ENCODE measurements at regions not wholly inside any gene's neighbourhood (a gene's known extent, or its start where the extent isn't known, plus 50 kb on each side); places are given as distances from the start of the nearest gene placed in this dataset.

DNA sequence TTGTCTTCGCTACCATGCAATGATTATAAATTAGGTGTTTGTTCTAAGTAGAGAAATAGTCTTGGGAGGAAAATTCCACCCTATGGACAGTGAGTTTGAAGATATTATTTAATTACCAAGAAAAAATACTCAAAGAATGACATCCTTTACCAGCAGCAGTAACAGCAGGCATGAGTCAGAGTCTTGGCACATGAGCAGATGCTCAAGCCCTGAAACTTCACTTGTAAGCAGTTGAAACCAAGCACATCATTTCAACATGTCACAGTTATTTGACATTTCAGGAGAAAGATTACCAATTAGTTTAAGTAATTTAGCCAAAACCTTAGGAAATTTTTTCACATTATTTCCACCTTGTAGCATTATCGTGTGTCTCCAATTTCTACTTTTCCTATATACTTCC lies 99.2 kb downstream of the C12orf50 start:
- no peak for DNase-seq

GRCh38 chr12:87929346-87929745 lies 99.9 kb downstream of the C12orf50 start:
- DNase-seq = no peak

- DNase-seq = no peak
These were observed 101.2 kb downstream of the C12orf50 start for GRCh38 chr12:87928031-87928430.

GRCh38 chr12:87925021-87925420 lies 104.2 kb downstream of the C12orf50 start:
- DNase-seq = no peak

DNA sequence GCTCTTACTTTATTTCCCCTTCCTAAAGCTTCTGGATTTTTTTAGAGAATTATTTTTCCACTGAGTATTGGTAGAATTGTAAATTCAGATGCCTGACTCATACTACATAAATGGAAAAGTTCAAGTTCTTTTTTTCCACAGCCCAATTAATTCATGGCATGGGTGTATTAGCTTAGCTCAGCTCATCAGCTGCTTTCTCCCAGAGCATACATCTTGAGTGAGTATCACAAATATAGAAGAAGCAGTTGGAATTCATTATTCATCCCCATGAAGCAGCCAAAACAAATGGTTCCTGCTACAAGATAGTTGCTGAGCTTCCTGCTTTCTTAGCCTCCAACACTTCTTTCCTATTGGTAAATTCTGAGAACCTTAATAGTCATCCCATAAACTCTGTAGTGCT lies 105.1 kb downstream of the C12orf50 start:
- no peak for DNase-seq

- no peak for DNase-seq
These were observed 105.8 kb downstream of the C12orf50 start for GRCh38 chr12:87923361-87923760.

- no peak for DNase-seq
These were observed 106.5 kb downstream of the C12orf50 start for GRCh38 chr12:87922736-87923135.

GRCh38 chr12:87921621-87922020 lies 107.6 kb downstream of the C12orf50 start:
- DNase-seq = no peak

- DNase-seq = no peak
These were observed 109.1 kb downstream of the C12orf50 start for GRCh38 chr12:87920139-87920538.

- DNase-seq = no peak
These were observed 127.7 kb downstream of the C12orf50 start for GRCh38 chr12:87901457-87901856.

- DNase-seq = no peak
These were observed 131.5 kb downstream of the C12orf50 start for GRCh38 chr12:87897662-87898061.

- no peak for DNase-seq
These were observed 145.4 kb downstream of the C12orf50 start for GRCh38 chr12:87883806-87884205.

DNA sequence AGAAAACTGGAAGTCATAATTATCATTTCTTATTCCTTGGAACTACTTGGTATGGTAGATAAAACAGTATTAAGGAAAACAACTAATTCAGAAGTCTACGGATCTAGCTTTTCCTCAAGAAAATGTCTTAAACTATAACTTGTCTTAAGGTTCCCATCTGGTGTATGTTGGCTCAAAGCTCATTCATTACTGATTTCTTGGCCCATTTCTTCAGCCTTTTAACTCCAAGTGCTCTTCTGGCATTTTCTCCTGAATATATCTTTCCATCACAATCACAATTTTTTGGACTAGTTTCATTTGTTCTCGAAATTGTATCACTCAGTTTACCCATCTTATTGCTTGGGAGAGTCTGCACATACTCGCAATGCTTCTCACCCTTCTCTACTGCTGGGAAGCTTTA lies 150.1 kb downstream of the C12orf50 start:
- DNase-seq = no peak

DNA sequence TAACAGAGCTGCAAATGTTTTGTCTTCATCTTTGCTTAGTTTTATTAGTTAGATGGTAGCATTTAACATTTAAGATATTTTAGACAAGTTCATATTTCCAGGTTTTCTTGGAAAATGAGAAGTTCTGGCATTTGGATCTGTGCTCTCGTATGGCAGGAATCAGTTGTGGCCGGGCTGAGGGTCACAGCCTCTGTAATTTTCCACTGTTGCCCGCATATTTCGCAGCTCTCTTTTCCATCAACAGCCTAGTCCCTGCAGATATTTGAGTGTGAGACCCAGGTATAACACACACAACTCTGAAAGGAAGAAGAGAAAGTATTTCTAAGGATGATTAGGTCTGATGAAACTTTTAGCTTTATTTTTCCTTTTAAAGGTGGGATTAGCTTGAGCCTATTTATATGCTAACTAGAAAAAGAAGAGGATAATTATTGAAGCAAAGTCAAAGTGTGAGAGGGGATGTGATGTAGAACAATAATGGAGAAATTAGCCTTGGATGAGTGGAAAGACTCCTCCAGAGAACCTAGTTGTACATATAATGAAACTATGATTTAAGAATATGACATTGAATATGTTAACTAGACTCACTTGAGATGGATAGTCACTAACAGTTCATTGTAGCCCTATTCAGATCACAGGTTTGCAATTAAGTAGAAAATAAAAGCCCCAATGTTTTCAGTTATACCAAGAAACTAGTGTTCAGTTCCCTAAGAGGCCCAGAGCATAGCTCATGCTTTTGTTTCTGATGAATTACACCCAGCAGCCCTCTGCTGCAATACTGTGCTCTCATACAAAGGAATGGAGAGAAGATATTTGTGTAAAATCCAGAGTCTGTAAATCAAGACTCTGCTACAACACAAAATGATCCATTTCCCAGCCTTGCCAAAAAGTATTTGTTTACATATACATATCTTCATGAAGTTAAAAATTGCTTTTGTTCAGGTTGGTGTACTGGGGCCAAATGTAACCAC lies 158.4 kb downstream of the C12orf50 start:
- no peak for DNase-seq

DNA sequence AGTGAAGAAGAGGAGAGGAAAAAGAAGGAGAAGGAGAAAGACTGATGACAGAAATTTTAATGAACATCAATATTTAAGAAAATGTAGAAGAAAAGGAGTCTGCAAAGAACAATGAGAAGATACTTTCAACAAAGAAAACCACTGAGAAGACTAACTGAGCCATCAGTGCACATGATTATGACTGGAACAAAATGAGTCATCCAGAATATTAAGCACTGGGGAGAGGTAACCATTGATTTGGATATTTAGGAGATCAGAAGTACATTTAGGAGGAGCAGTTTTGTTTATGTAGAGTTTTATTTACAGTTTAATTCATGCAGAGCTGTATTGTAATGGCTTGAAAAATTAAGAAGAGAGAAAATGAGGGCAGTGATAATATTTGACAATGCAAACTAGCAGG lies 159.1 kb downstream of the C12orf50 start:
- DNase-seq = no peak

- no peak for DNase-seq
These were observed 162.5 kb downstream of the C12orf50 start for GRCh38 chr12:87866578-87867292.

DNA sequence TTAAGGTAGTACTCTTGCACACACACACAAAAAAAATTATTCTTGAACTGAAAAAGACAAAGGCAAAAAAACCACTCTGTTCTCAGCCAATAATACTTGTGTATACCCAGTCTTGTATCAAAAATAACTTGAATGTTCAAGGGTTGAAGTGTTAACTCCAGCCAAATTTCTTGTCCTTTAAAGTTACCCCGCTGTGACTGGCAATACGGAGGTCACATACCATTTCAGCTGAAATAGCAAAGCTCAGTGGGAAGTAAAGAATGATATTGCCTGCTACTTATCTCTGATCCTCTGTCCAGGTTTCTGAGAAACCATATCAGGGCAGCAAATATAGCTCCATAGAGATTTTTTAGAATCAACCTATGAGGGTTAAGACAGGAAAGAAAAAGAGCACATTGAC lies 167.4 kb downstream of the C12orf50 start:
- no peak for DNase-seq

GRCh38 chr12:87853448-87854003 lies 175.7 kb downstream of the C12orf50 start:
- DNase-seq = no peak

DNA sequence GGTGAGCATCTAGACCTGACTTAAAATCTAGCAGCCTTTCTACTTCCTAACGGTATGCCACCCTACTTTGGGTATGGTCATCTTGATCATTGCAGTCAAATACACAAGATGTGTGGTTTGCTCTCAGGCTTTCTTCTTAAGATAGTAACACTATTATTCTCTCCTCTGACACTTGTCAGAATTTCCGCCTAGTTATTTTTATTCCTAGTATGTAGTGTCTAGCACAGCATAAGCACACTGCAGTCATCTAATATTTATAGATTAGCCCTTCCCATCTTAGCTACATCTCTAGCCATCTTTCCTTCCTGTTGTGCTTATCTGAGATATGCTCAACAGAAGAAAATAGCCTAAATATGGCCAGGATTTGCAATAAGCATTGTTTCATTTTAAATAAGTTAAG lies 180.1 kb downstream of the C12orf50 start:
- no peak for DNase-seq

DNA sequence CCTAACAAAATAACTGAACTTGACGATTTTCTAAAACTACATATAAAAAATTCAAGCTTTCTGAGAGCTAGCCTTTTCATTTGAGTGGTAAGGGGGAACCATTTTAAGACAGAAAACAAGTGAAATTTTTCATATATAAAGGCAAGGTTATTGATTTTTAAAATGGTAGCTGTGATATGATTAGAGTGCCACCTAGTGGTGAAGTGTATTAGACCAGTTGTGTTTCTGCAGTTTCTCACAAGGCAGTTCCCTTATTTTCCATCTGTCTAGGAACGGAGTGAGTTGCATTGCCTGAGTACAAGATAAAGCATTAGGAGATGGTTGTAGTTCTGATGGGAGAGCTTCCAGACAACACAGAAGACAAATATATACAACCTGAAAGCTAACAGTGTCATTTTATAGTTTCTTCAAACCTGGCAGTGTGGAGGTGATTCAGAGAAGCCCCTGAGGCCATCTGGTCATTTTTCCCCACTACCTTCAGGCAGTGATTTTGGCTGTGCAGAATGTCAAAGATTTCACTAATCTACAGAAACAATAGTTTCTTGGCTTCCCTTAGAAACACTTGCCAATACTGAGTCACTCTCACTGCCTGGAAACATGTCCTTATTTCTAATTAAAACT lies 180.8 kb downstream of the C12orf50 start:
- DNase-seq = no peak

DNA sequence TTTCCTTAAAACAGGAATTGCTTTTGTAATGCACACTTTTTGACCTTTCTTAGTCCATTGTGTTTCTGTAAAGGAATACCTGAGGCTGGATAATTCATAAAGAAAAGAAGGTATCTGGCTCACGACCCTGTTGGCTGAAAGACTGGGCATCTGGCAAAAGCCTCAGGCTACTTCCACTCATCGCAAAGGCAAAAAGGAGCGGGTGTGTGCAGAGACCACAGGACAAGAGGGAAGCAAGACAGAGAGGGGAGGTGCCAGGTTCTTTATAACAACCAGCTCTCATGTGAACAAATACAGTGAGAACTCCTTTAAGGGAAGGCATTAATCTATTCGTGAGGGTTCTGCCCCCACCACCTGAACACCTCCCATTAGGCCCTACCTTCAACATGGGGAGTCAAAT lies 182.1 kb downstream of the C12orf50 start:
- DNase-seq = no peak

GRCh38 chr12:87846045-87846444 lies 183.2 kb downstream of the C12orf50 start:
- DNase-seq = no peak

DNA sequence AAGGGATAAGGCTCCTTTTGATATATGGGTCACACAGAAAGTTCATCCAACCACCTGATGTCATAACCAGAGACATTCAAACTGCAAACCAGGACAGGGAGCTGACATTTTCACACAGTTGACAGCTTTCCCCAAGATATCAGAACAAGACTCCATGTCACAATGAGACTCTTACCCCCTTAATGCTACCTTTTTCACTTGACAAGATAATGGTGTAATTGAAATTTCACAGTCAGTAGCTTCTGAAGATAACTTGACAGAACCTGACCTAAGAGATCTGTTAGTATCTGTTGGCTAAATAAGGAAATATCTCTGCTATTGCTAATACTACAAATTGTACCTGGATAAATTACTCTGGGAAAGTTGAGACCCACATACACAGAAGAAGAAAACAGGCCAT lies 187.3 kb downstream of the C12orf50 start:
- no peak for DNase-seq
